ENCODE measurements at regions not wholly inside any gene's neighbourhood (a gene's known extent, or its start where the extent isn't known, plus 50 kb on each side); places are given as distances from the start of the nearest gene placed in this dataset.
"Not testable (repeated sequence)": the region's sequence is repeated elsewhere in the genome, so short reads cannot be mapped to it uniquely, and the experiment has no call there.

GRCh38 chr6:132114201-132114825, 163.1 kb upstream of the CCN2 start:
- peaks cover 16% of the 10 kb centered on the region for H3K36me3 Mint-ChIP-seq
- ChIA-PET POLR2A (no interaction called here), CTCF (no interaction called here)
- peaks cover 29% of the 10 kb centered on the region for H3K9me3 Mint-ChIP-seq
- DNase-seq (ENCODE audit: low spot score) (no peak), ATAC-seq (no peak)
- peaks cover 15% of the 10 kb centered on the region for H3K27me3 Mint-ChIP-seq (ENCODE audit: low read depth)
- no peak overlapping the region for H3K27ac Mint-ChIP-seq
- TF ChIP-seq ZNF121 (CRISPR knock-in tag; IDR thresholded peaks at IDR 0.05) (no peak), ELF4 (CRISPR knock-in tag; IDR thresholded peaks at IDR 0.05; ENCODE audit: low read depth) (no peak), MLX (CRISPR knock-in tag; IDR thresholded peaks at IDR 0.05) (no peak), HMGA2 (CRISPR knock-in tag; IDR thresholded peaks at IDR 0.05) (no peak), ZBTB43 (CRISPR knock-in tag; IDR thresholded peaks at IDR 0.05) (no peak), ATF2 (CRISPR knock-in tag; IDR thresholded peaks at IDR 0.05; ENCODE audit: borderline replicate concordance, low read depth) (no peak), CBFB (CRISPR knock-in tag; IDR thresholded peaks at IDR 0.05; ENCODE audit: low read depth) (no peak), OVOL2 (CRISPR knock-in tag; IDR thresholded peaks at IDR 0.05; ENCODE audit: borderline replicate concordance) (no peak), NR2C2 (CRISPR knock-in tag; IDR thresholded peaks at IDR 0.05) (no peak), ETV6 (CRISPR knock-in tag; IDR thresholded peaks at IDR 0.05) (no peak), CTCF (IDR thresholded peaks at IDR 0.05) (no peak), GRHL2 (CRISPR knock-in tag; IDR thresholded peaks at IDR 0.05; ENCODE audit: insufficient replicate concordance, severe bottlenecking) (no peak), PRDM15 (CRISPR knock-in tag; IDR thresholded peaks at IDR 0.05) (no peak), E2F1 (CRISPR knock-in tag; IDR thresholded peaks at IDR 0.05) (no peak), IRF1 (CRISPR knock-in tag; IDR thresholded peaks at IDR 0.05) (no peak), ZNF317 (CRISPR knock-in tag; IDR thresholded peaks at IDR 0.05; ENCODE audit: borderline replicate concordance, low read depth) (no peak), ZNF396 (CRISPR knock-in tag; IDR thresholded peaks at IDR 0.05; ENCODE audit: borderline replicate concordance) (no peak), GABPB1 (CRISPR knock-in tag; IDR thresholded peaks at IDR 0.05) (no peak)
- H3K4me1 Mint-ChIP-seq: no peaks in the 10 kb centered on the region
- no peak overlapping the region for H3K4me3 Mint-ChIP-seq

GRCh38 chr6:132109752-132110151, 158.6 kb upstream of the CCN2 start:
- CTCF ChIA-PET; DNase-seq (ENCODE audit: low spot score); POLR2A ChIA-PET; H3K4me3 Mint-ChIP-seq; H3K4me1 Mint-ChIP-seq; H3K27ac Mint-ChIP-seq; ATAC-seq: not testable (repeated sequence)
- peaks cover 38% of the 10 kb centered on the region for H3K36me3 Mint-ChIP-seq
- peaks cover 16% of the 10 kb centered on the region for H3K27me3 Mint-ChIP-seq (ENCODE audit: low read depth)
- H3K9me3 Mint-ChIP-seq: peaks cover 63% of the 10 kb centered on the region
